Activated CD4-positive, alpha-beta memory T cell treated with anti-CD3 and anti-CD28 coated beads for 36 hours (primary cell): ENCODE measurements at regions not wholly inside any gene's neighbourhood (a gene's known extent, or its start where the extent isn't known, plus 50 kb on each side); places are given as distances from the start of the nearest gene placed in this dataset.

Source experiments
- CTCF ChIA-PET: fragments of 350-600 bp; sonication (Branson Sonifier 250); formaldehyde crosslinking; loops from one replicate; lab custom pipeline; 2021; ENCODE audit warnings: antibody characterized with exemption, inconsistent platforms; lab: Charles Lee
- POLR2A ChIA-PET: fragments of 350-600 bp; sonication (Branson Sonifier 250); formaldehyde crosslinking; loops from one replicate; lab custom pipeline; 2021; ENCODE audit warnings: antibody characterized with exemption; lab: Charles Lee
- DNase-seq: peaks from one replicate; pipeline ENCODE4 v3.0.0-alpha.2; 2020
- H3K27ac Mint-ChIP-seq: one replicate; pipeline ENCODE4 v1.8.0; 2021; ENCODE audit warnings: mixed read lengths
- H3K27me3 Mint-ChIP-seq: one replicate; pipeline ENCODE4 v1.8.0; 2021; ENCODE audit warnings: mixed read lengths
- H3K36me3 Mint-ChIP-seq: one replicate; pipeline ENCODE4 v1.8.0; 2021; ENCODE audit warnings: mixed read lengths
- H3K4me1 Mint-ChIP-seq: one replicate; pipeline ENCODE4 v1.8.0; 2021; ENCODE audit warnings: low read depth, mixed read lengths
- H3K4me3 Mint-ChIP-seq: one replicate; pipeline ENCODE4 v1.8.0; 2021; ENCODE audit warnings: mild to moderate bottlenecking, mixed read lengths
- H3K9me3 Mint-ChIP-seq: one replicate; pipeline ENCODE4 v1.8.0; 2021; ENCODE audit warnings: mixed read lengths
- intact Hi-C: fragments of 100-400 bp; cut with micrococcal nuclease; formaldehyde crosslinking; loops from one replicate; pipeline ENCODE4 v1.15.1; 2023

- DNase-seq = no peak
- H3K36me3 Mint-ChIP-seq = no peaks in the 10 kb centered on the region
- CTCF ChIA-PET = no interaction called here
- no peaks in the 10 kb centered on the region for H3K4me1 Mint-ChIP-seq
- intact Hi-C loops = no loop called here
- H3K4me3 Mint-ChIP-seq = no peak overlapping the region
- no peak overlapping the region for H3K27ac Mint-ChIP-seq
- H3K9me3 Mint-ChIP-seq = peaks cover 8% of the 10 kb centered on the region
- POLR2A ChIA-PET = no interaction called here
- H3K27me3 Mint-ChIP-seq = no peaks in the 10 kb centered on the region
Measured at GRCh38 chr20:10921491-10922010, 247.8 kb upstream of the JAG1 start.

GRCh38 chr20:10922506-10922905 is 248.7 kb upstream of the JAG1 start:
- no peak overlapping the region for H3K4me3 Mint-ChIP-seq
- POLR2A ChIA-PET = no interaction called here
- intact Hi-C loops = no loop called here
- no peak for DNase-seq
- no peaks in the 10 kb centered on the region for H3K4me1 Mint-ChIP-seq
- no peak overlapping the region for H3K27ac Mint-ChIP-seq
- CTCF ChIA-PET = no interaction called here
- H3K36me3 Mint-ChIP-seq = no peaks in the 10 kb centered on the region
- H3K27me3 Mint-ChIP-seq = no peaks in the 10 kb centered on the region
- H3K9me3 Mint-ChIP-seq = no peaks in the 10 kb centered on the region

GRCh38 chr20:10922941-10923340 is 249.1 kb upstream of the JAG1 start:
- CTCF ChIA-PET = no interaction called here
- Mint-ChIP-seq H3K9me3 (no peaks in the 10 kb centered on the region), H3K27ac (no peak overlapping the region), H3K27me3 (no peaks in the 10 kb centered on the region), H3K4me3 (no peak overlapping the region), H3K36me3 (no peaks in the 10 kb centered on the region), H3K4me1 (no peaks in the 10 kb centered on the region)
- no peak for DNase-seq
- POLR2A ChIA-PET = no interaction called here
- intact Hi-C loops = no loop called here

- no peaks in the 10 kb centered on the region for H3K9me3 Mint-ChIP-seq
- intact Hi-C loops = no loop called here
- H3K4me1 Mint-ChIP-seq = no peaks in the 10 kb centered on the region
- no peaks in the 10 kb centered on the region for H3K36me3 Mint-ChIP-seq
- H3K27me3 Mint-ChIP-seq = no peaks in the 10 kb centered on the region
- no peak overlapping the region for H3K27ac Mint-ChIP-seq
- CTCF ChIA-PET = no interaction called here
- no peak overlapping the region for H3K4me3 Mint-ChIP-seq
- POLR2A ChIA-PET = no interaction called here
- no peak for DNase-seq
Measured at GRCh38 chr20:10924644-10925201, 250.9 kb upstream of the JAG1 start.

- DNase-seq = no peak
- ChIA-PET POLR2A (no interaction called here), CTCF (no interaction called here)
- H3K4me1 Mint-ChIP-seq = no peaks in the 10 kb centered on the region
- intact Hi-C loops = no loop called here
- H3K36me3 Mint-ChIP-seq = no peaks in the 10 kb centered on the region
- H3K4me3 Mint-ChIP-seq = no peak overlapping the region
- H3K9me3 Mint-ChIP-seq = peaks cover 3% of the 10 kb centered on the region
- no peaks in the 10 kb centered on the region for H3K27me3 Mint-ChIP-seq
- H3K27ac Mint-ChIP-seq = no peak overlapping the region
Measured at GRCh38 chr20:10925767-10926166, 252.0 kb upstream of the JAG1 start.

- Mint-ChIP-seq H3K27me3 (no peaks in the 10 kb centered on the region), H3K4me1 (no peaks in the 10 kb centered on the region), H3K36me3 (no peaks in the 10 kb centered on the region), H3K4me3 (no peak overlapping the region), H3K27ac (no peak overlapping the region), H3K9me3 (peaks cover 6% of the 10 kb centered on the region)
- intact Hi-C loops = no loop called here
- CTCF ChIA-PET = no interaction called here
- POLR2A ChIA-PET = no interaction called here
- no peak for DNase-seq
Measured at GRCh38 chr20:10927011-10927583, 253.3 kb upstream of the JAG1 start.

- Mint-ChIP-seq H3K4me3 (no peak overlapping the region), H3K27me3 (no peaks in the 10 kb centered on the region), H3K36me3 (no peaks in the 10 kb centered on the region), H3K9me3 (peaks cover 9% of the 10 kb centered on the region), H3K27ac (no peak overlapping the region), H3K4me1 (no peaks in the 10 kb centered on the region)
- CTCF ChIA-PET = interaction anchor here (0.6 kb wide), 1 partner anchor 44 kb away, joined by 3 read pairs; no protein-coding TSS in a partner anchor
- POLR2A ChIA-PET = interaction anchor here (0.6 kb wide), 1 partner anchor 617 kb away, joined by 4 read pairs; no protein-coding TSS in a partner anchor
- no peak for DNase-seq
- intact Hi-C loops = no loop called here
Measured at GRCh38 chr20:10927936-10928840, 254.4 kb upstream of the JAG1 start.

- no peak for DNase-seq
- intact Hi-C loops = no loop called here
- Mint-ChIP-seq H3K36me3 (no peaks in the 10 kb centered on the region), H3K4me3 (no peak overlapping the region), H3K9me3 (peaks cover 9% of the 10 kb centered on the region), H3K27me3 (no peaks in the 10 kb centered on the region), H3K4me1 (no peaks in the 10 kb centered on the region), H3K27ac (no peak overlapping the region)
- ChIA-PET CTCF (interaction anchor here (0.6 kb wide), 1 partner anchor 45 kb away, joined by 3 read pairs; no protein-coding TSS in a partner anchor), POLR2A (interaction anchor here (0.6 kb wide), 1 partner anchor 618 kb away, joined by 4 read pairs; no protein-coding TSS in a partner anchor)
Measured at GRCh38 chr20:10928841-10929421, 255.1 kb upstream of the JAG1 start.

GRCh38 chr20:10935658-10936402 is 262.0 kb upstream of the JAG1 start:
- ChIA-PET CTCF (no interaction called here), POLR2A (no interaction called here)
- no peak overlapping the region for H3K4me3 Mint-ChIP-seq
- peaks cover 6% of the 10 kb centered on the region for H3K9me3 Mint-ChIP-seq
- no peak for DNase-seq
- H3K27me3 Mint-ChIP-seq = no peaks in the 10 kb centered on the region
- intact Hi-C loops = no loop called here
- no peaks in the 10 kb centered on the region for H3K4me1 Mint-ChIP-seq
- no peak overlapping the region for H3K27ac Mint-ChIP-seq
- H3K36me3 Mint-ChIP-seq = no peaks in the 10 kb centered on the region

GRCh38 chr20:10936786-10937185 is 263.0 kb upstream of the JAG1 start:
- Mint-ChIP-seq H3K36me3 (no peaks in the 10 kb centered on the region), H3K4me1 (no peaks in the 10 kb centered on the region), H3K27ac (no peak overlapping the region), H3K4me3 (no peak overlapping the region), H3K27me3 (no peaks in the 10 kb centered on the region), H3K9me3 (peaks cover 6% of the 10 kb centered on the region)
- intact Hi-C loops = no loop called here
- no peak for DNase-seq
- POLR2A ChIA-PET = no interaction called here
- CTCF ChIA-PET = no interaction called here

GRCh38 chr20:10939331-10939941 is 265.6 kb upstream of the JAG1 start:
- Mint-ChIP-seq H3K36me3 (no peaks in the 10 kb centered on the region), H3K4me3 (no peak overlapping the region), H3K9me3 (no peaks in the 10 kb centered on the region), H3K27ac (no peak overlapping the region), H3K4me1 (no peaks in the 10 kb centered on the region), H3K27me3 (no peaks in the 10 kb centered on the region)
- ChIA-PET CTCF (no interaction called here), POLR2A (no interaction called here)
- intact Hi-C loops = no loop called here
- DNase-seq = no peak
